ENCODE measurements at regions not wholly inside any gene's neighbourhood (a gene's known extent, or its start where the extent isn't known, plus 50 kb on each side); places are given as distances from the start of the nearest gene placed in this dataset.

DNA sequence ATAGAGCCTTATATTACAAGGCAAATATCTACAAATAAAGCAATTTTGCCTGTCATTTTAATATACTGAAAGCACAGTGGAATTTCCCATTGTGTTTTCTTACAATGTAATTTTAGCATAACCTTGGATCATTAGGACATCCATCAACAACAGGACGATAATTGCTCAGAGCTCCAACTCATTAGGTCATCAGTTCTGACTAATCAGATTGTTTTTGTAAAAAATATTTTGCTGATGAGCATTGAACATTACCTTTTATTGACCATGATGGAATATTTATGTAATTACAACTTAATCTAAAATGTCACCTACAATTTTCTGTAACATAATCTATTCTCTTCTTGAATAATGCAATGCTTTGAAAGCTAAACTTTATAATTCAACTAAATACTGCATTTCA lies 215.3 kb upstream of the DSEL start:
- H2AFZ ChIP-seq: no peak overlapping the region
- no peaks in the 10 kb centered on the region for H3K9me2 ChIP-seq (replicated peaks; ENCODE audit: insufficient read depth)
- no peak overlapping the region for H3K4me3 ChIP-seq
- TF ChIP-seq EZH2 (IDR thresholded peaks at IDR 0.05; ENCODE audit: borderline replicate concordance): no peak
- TF ChIP-seq, protein P1, sequence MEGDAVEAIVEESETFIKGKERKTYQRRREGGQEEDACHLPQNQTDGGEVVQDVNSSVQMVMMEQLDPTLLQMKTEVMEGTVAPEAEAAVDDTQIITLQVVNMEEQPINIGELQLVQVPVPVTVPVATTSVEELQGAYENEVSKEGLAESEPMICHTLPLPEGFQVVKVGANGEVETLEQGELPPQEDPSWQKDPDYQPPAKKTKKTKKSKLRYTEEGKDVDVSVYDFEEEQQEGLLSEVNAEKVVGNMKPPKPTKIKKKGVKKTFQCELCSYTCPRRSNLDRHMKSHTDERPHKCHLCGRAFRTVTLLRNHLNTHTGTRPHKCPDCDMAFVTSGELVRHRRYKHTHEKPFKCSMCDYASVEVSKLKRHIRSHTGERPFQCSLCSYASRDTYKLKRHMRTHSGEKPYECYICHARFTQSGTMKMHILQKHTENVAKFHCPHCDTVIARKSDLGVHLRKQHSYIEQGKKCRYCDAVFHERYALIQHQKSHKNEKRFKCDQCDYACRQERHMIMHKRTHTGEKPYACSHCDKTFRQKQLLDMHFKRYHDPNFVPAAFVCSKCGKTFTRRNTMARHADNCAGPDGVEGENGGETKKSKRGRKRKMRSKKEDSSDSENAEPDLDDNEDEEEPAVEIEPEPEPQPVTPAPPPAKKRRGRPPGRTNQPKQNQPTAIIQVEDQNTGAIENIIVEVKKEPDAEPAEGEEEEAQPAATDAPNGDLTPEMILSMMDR (IDR thresholded peaks at IDR 0.05; ENCODE audit: poor library complexity): no peak
- no peak for TF ChIP-seq EZH2phosphoT487 (IDR thresholded peaks at IDR 0.05; ENCODE audit: low read depth, severe bottlenecking, unreplicated experiment)
- 81% methylated on average over 1 of the region's 1 CpG for WGBS (ENCODE audit: low lambda C conversion rate, missing lambda C conversion rate)
- DNase-seq (ENCODE audit: low spot score): no peak
- H3K36me3 ChIP-seq (replicated peaks; ENCODE audit: insufficient read depth, low read depth): no peaks in the 10 kb centered on the region
- no peak overlapping the region for H3K27ac ChIP-seq
- H4K20me1 ChIP-seq (ENCODE audit: insufficient read depth, poor library complexity, severe bottlenecking): no peaks in the 10 kb centered on the region
- H3K4me1 ChIP-seq (ENCODE audit: insufficient read depth): no peaks in the 10 kb centered on the region
- H3K27me3 ChIP-seq: no peaks in the 10 kb centered on the region
- no peaks in the 10 kb centered on the region for H3K9me3 ChIP-seq (ENCODE audit: low read depth)
- no peak overlapping the region for H3K4me2 ChIP-seq
- no peaks in the 10 kb centered on the region for H3K79me2 ChIP-seq

DNA sequence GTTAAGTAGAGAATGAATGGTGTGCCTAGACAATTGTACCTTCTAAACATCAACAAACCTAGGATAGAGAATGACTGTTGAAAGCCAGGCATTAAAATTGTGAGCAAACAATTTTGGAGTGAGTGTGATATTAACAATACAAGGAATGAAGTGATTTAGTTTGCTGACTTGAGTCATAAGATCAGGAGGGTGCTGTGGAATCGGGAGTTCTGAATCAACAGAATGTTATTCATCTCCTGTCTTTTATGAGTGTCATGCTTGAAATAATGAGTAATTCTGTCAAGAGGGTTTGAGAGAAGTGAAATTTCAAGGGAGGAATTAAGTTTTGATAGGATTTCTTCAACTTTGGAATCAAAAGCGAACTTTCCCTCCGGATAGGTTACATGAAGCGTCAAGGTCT lies 214.4 kb upstream of the DSEL start:
- WGBS (ENCODE audit: low lambda C conversion rate, missing lambda C conversion rate): 88% methylated on average over 4 of the region's 4 CpGs
- no peaks in the 10 kb centered on the region for H3K36me3 ChIP-seq (replicated peaks; ENCODE audit: insufficient read depth, low read depth)
- no peaks in the 10 kb centered on the region for H3K9me2 ChIP-seq (replicated peaks; ENCODE audit: insufficient read depth)
- DNase-seq (ENCODE audit: low spot score): no peak
- H3K27ac ChIP-seq: no peak overlapping the region
- H4K20me1 ChIP-seq (ENCODE audit: insufficient read depth, poor library complexity, severe bottlenecking): no peaks in the 10 kb centered on the region
- TF ChIP-seq, protein P1 (IDR thresholded peaks at IDR 0.05; ENCODE audit: poor library complexity): no peak
- no peak for TF ChIP-seq EZH2phosphoT487 (IDR thresholded peaks at IDR 0.05; ENCODE audit: low read depth, severe bottlenecking, unreplicated experiment)
- TF ChIP-seq EZH2 (IDR thresholded peaks at IDR 0.05; ENCODE audit: borderline replicate concordance): no peak
- H3K9me3 ChIP-seq (ENCODE audit: low read depth): no peaks in the 10 kb centered on the region
- no peaks in the 10 kb centered on the region for H3K4me1 ChIP-seq (ENCODE audit: insufficient read depth)
- no peaks in the 10 kb centered on the region for H3K27me3 ChIP-seq
- H3K4me2 ChIP-seq: no peak overlapping the region
- no peak overlapping the region for H3K4me3 ChIP-seq
- H3K79me2 ChIP-seq: no peaks in the 10 kb centered on the region
- H2AFZ ChIP-seq: no peak overlapping the region

DNA sequence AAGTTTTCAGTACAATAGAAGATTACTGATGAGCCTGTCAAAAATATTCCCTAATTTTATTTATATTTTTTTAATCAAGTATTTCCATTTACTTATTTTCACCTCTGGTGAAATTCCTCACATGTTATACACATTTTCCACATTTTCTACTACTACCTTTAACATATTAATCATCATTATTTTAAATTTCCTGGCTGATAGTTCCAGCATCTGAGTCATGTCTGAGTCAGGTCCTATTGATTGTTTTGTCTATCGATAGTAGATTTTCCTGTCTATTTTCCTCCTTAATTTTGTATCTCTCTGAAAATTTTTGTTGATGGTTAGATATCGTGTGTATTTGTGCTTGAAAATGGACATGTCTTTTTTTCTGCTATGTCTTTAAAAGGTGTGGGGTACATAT lies 211.8 kb upstream of the DSEL start:
- 84% methylated on average over 2 of the region's 2 CpGs for WGBS (ENCODE audit: low lambda C conversion rate, missing lambda C conversion rate)
- no peaks in the 10 kb centered on the region for H3K27me3 ChIP-seq
- no peak for DNase-seq (ENCODE audit: low spot score)
- TF ChIP-seq EZH2phosphoT487 (IDR thresholded peaks at IDR 0.05; ENCODE audit: low read depth, severe bottlenecking, unreplicated experiment) (no peak), EZH2 (IDR thresholded peaks at IDR 0.05; ENCODE audit: borderline replicate concordance) (no peak)
- TF ChIP-seq, protein P1 (IDR thresholded peaks at IDR 0.05; ENCODE audit: poor library complexity): no peak
- no peak overlapping the region for H3K4me3 ChIP-seq
- H3K9me2 ChIP-seq (replicated peaks; ENCODE audit: insufficient read depth): no peaks in the 10 kb centered on the region
- H4K20me1 ChIP-seq (ENCODE audit: insufficient read depth, poor library complexity, severe bottlenecking): no peaks in the 10 kb centered on the region
- no peak overlapping the region for H3K4me2 ChIP-seq
- no peaks in the 10 kb centered on the region for H3K79me2 ChIP-seq
- no peaks in the 10 kb centered on the region for H3K4me1 ChIP-seq (ENCODE audit: insufficient read depth)
- H3K36me3 ChIP-seq (replicated peaks; ENCODE audit: insufficient read depth, low read depth): no peaks in the 10 kb centered on the region
- no peak overlapping the region for H3K27ac ChIP-seq
- H3K9me3 ChIP-seq (ENCODE audit: low read depth): no peaks in the 10 kb centered on the region
- H2AFZ ChIP-seq: no peak overlapping the region

DNA sequence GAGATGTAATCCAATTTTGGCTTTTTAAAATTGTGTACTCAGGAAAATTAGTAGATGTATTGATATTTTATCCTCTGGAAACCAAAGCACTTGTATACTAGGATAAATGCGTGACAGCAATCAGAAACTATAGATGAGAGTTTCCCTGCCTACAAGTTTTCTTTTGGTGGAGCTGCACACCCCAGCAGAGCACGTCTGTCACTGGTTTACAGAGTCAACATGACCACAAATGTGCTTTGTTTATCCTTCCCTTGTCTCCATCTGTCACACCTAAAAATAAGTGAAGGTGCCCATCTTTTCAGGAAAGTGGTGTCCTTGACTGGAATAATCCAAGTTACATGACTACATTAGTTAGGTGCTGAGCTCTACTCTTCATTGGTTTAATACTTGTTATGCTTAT lies 210.4 kb upstream of the DSEL start:
- H3K27me3 ChIP-seq: no peaks in the 10 kb centered on the region
- WGBS (ENCODE audit: low lambda C conversion rate, missing lambda C conversion rate): 39% methylated on average over 2 of the region's 2 CpGs

More for the DNA sequence above, 210.4 kb upstream of the DSEL start:
- H3K36me3 ChIP-seq (replicated peaks; ENCODE audit: insufficient read depth, low read depth): no peaks in the 10 kb centered on the region
- H3K4me1 ChIP-seq (ENCODE audit: insufficient read depth): no peaks in the 10 kb centered on the region
- DNase-seq (ENCODE audit: low spot score): no peak
- H3K9me2 ChIP-seq (replicated peaks; ENCODE audit: insufficient read depth): no peaks in the 10 kb centered on the region
- TF ChIP-seq EZH2 (IDR thresholded peaks at IDR 0.05; ENCODE audit: borderline replicate concordance) (no peak), EZH2phosphoT487 (IDR thresholded peaks at IDR 0.05; ENCODE audit: low read depth, severe bottlenecking, unreplicated experiment) (no peak)
- TF ChIP-seq, protein P1 (IDR thresholded peaks at IDR 0.05; ENCODE audit: poor library complexity): no peak
- H3K9me3 ChIP-seq (ENCODE audit: low read depth): no peaks in the 10 kb centered on the region
- H3K27ac ChIP-seq: no peak overlapping the region
- no peak overlapping the region for H3K4me3 ChIP-seq
- no peaks in the 10 kb centered on the region for H3K79me2 ChIP-seq
- no peak overlapping the region for H3K4me2 ChIP-seq
- H2AFZ ChIP-seq: no peak overlapping the region
- no peaks in the 10 kb centered on the region for H4K20me1 ChIP-seq (ENCODE audit: insufficient read depth, poor library complexity, severe bottlenecking)

Data from hepatocyte (in vitro differentiated cells).